ENCODE measurements at regions not wholly inside any gene's neighbourhood (a gene's known extent, or its start where the extent isn't known, plus 50 kb on each side); places are given as distances from the start of the nearest gene placed in this dataset.

GRCh38 chr2:173649527-173650219 lies 295.0 kb downstream of the CDCA7 start:
- FAIRE-seq, result peak; percentile 92

- FAIRE-seq, result no peak
Observed at GRCh38 chr2:173651891-173652290, 297.2 kb downstream of the CDCA7 start.

DNA sequence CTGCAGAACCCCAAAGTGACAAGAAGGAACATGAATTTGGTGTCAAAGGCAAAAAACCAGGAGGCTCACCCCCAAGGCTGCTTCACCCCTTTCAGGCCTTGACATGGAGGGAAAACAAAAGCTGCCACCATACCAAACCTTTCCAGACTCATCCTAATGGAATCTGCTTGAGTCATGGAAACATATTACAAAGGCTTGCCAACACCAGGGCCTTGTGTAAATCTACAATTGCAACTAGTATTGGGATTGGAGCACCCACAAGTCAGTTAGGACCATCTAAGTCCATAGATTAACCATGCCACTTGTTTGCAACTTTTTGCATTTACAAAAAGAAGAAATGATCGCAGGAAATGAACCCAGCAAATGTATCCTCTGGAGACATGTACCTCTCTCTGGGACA lies 297.6 kb downstream of the CDCA7 start:
- no peak for FAIRE-seq

DNA sequence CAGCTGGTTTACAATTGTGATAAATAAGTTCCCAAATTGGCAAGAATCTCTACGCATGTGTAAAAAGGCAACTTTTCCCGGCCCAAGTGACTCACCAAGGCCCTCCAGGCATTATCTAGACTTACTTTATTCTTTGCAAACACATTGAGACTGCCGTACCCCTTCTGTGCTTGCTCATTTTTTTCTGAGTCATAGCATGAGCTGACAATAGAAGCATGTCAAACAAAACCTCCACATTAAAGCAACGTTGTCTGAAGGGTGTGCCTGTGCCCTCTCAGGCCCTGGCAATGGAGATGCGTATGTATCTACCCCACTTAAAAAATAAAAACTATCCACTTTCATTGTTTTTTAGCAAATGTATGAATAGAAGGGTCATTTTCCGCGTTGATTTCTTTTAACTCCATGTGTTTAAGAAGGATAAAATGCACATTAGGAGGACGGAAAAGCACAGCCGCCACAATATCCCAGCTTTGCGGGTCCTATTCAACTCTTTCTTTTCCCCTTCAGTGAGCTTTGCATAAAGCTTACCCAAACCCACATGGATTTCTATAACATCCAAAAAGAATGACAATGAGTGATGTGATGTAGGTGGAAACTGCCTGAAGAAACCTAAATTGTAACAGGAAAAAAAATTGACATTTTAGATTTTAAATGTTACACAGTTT lies 298.2 kb downstream of the CDCA7 start:
- FAIRE-seq, result peak; percentile 61

- no peak for FAIRE-seq
Observed at GRCh38 chr2:173653432-173653805, 298.7 kb downstream of the CDCA7 start.

DNA sequence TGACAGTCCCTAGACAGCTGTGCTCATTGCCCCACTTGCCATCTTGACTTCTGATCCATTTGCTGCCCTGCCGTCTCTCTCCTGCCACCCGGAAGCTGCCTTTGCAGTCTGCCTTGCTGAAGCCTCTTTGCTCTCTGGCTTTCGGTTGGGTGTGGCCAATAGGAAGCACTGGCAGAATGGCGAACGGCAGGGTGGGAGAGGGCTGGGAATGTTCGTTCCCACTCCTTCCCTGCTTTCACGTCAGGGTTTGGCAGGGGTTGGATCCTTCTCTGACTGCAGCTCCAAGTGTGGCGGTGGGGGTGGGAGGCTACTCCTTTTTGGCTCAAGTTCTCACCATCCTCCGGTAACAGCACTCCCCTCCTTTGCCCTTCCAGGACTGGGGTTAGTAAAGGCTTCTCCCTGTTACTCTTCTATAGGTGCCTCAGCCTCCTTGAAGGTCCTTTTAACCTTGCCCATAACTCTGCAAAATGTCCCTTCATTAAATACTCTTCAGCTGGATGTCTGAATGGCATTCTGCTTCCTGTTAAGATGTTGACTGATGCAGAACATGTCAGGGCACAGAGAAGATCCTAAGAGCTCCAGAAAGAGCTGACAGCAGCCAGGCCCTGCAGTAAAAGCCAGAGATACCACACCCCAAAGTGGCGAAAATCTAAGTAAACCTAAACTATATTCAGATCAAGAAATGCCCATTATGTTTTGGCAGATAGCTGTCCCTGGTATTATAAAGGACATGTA lies 299.7 kb downstream of the CDCA7 start:
- FAIRE-seq, result no peak

GRCh38 chr2:173654896-173655265 lies 300.2 kb downstream of the CDCA7 start:
- no peak for FAIRE-seq

DNA sequence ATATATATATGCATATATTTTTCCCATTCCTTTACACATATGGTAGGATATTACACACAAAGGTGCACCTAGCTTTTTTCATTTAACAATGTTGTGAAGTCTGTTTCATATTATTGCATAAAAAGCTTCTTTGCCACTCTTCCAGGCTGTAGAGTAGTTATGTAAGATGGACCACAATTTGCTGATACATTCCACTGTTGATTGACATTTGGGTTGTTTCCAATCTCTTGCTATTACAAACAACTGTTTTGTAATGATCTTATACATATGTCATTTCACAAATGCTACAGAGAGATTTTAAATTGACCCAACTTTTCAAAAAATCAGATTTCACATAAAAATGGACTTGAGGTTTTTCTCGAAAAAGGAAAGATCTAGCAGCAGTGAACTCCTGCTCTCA lies 301.4 kb downstream of the CDCA7 start:
- no peak for FAIRE-seq

- no peak for FAIRE-seq
Observed at GRCh38 chr2:173657996-173658717, 303.5 kb downstream of the CDCA7 start.

GRCh38 chr2:173658946-173659371 lies 304.3 kb downstream of the CDCA7 start:
- FAIRE-seq, result no peak

DNA sequence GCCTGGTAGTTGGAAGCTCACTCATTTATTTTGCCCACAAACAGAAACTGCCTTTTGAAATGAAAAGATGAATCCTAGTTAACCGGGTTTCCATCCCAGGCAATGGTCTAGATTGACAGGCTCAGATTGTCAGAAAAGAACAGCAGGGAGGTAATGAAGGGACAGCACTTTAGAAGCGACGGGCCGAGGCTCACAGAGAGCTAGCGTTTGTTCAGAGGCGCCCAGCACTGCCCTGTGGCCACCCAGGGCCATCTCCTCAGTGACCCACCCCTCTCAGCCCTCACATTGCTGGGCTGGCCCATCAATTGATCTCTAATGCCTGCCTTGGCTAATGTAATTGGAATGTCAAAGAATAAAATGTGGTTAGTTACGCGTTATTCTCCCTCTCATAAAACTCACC lies 304.8 kb downstream of the CDCA7 start:
- no peak for FAIRE-seq

DNA sequence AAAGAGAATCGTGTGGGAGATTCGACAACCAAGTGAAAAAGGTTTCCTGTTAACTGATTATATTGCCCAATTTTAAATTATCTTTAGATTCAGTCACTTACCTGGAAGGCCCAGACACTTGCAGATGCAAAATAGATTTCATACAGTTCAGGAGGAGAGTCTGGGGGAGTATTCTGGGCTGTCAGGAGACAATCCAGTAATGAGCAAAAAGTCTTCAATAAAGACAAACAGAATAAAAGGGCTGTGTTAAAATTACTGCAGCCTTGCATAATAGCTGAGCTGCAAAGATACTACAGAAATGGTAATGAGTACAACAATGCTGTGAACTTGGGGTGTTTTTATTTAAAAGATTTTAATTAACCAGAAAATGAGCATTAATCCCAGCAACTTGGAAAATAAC lies 303.6 kb downstream of the SP3 start:
- no peak for FAIRE-seq

GRCh38 chr2:173663353-173663752 lies 301.8 kb downstream of the SP3 start:
- FAIRE-seq, result no peak

GRCh38 chr2:173663835-173664512 lies 301.2 kb downstream of the SP3 start:
- no peak for FAIRE-seq

- FAIRE-seq, result no peak
Observed at GRCh38 chr2:173664513-173664910, 300.7 kb downstream of the SP3 start.

GRCh38 chr2:173666171-173666888 lies 298.8 kb downstream of the SP3 start:
- no peak for FAIRE-seq

DNA sequence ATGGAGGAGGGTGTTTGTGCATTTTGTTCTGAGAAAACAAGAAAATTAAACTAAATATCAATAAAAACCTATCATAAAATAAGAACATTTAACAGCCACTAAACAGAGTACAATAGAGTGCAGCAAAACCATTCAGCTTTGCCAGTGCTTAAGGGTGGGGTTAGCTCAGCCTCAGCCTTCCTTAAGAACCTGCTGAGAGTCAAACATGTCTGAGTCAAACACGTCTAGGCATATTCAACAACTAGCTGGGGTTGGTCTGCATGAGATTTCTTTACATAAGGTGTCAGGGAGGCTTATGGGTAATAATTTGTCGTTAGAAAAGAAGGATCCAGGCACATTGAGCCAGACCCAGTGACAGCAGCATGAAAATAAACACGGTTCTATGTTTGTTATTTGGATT lies 298.2 kb downstream of the SP3 start:
- FAIRE-seq, result peak; percentile 98

DNA sequence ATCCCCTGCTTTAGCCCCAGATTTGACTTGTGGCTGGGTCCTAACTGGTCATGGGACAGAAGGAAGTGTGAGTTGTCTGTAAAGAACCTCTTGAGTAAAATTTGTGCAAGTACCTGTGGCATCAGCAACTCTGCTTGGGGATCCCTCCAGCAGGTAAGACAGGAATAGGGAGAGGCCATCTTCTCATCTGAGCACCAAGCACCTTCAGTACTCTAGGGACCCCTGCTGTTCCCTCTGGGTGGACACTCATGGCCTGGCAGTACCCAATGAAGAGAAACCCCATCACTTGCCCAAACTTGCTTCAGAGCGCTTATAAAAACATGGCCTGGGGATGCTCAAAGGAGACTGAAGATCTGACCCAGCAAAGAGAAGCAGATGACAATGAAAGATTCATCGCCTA lies 297.8 kb downstream of the SP3 start:
- no peak for FAIRE-seq

GRCh38 chr2:173669271-173669853 lies 295.8 kb downstream of the SP3 start:
- peak; percentile 87 for FAIRE-seq

- FAIRE-seq, result no peak
Observed at GRCh38 chr2:173669888-173670287, 295.3 kb downstream of the SP3 start.

DNA sequence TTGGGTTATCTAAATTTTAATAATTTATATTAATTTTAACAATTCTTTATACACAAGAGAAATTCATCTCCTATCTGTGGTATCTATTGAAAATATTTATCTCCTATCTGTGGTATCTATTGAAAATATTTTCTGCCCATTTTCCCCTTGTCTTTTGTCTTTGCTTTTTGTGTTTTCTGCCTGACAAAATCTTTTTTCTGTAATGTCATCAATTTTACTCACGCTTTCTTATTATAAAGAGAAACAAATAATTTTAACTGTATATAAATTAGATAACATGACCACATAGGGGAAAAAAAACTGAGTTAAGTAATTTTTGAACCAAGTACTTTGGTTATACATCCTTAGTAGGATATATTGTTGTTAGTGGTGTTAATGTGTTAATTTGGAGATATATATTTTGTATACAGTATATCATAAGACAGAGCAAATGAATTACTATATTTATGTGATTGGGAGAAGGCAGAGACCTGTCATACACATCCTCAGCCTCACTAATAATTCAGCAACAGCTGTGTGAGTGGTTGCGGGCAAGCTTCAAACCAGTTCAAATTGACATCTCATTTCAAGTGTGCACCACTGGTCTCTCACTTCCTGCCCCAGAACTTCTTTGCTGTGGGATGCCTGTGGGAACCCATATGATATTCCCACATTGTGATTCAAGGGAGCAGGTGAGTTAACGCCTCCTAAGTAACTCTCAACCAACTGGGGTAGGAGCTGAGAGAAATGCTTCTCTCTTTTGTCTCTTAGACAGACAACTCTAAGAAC lies 292.4 kb downstream of the SP3 start:
- no peak for FAIRE-seq
